GM12801 (cell line): ENCODE measurements at regions not wholly inside any gene's neighbourhood (a gene's known extent, or its start where the extent isn't known, plus 50 kb on each side); places are given as distances from the start of the nearest gene placed in this dataset.

Source experiments
- TF ChIP-seq, protein P1 (sequence below): IDR thresholded peaks from one replicate; pipeline ENCODE4 v1.5.1; 2011; ENCODE audit warnings: control low read depth; ENCODE audit not compliant: insufficient read length; ENCODE audit errors: extremely low read depth

DNA sequence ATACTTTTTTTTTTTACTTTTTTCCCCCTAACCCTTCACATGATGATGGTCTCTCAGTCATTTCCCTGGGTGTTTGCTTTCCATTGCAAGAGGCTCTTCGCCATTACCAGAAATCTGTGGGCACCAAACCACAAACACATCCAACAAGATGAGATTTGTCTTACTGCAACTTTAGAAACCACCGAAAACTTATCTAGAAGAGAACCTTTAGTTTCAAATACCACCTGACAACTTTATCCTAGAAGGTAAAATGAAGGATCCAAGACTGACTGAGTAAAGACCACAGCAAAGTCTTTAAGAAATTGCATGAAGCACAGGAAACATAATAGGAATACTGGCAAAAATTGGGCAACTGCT lies 363.3 kb upstream of the MBL2 start:
- TF ChIP-seq, protein P1, sequence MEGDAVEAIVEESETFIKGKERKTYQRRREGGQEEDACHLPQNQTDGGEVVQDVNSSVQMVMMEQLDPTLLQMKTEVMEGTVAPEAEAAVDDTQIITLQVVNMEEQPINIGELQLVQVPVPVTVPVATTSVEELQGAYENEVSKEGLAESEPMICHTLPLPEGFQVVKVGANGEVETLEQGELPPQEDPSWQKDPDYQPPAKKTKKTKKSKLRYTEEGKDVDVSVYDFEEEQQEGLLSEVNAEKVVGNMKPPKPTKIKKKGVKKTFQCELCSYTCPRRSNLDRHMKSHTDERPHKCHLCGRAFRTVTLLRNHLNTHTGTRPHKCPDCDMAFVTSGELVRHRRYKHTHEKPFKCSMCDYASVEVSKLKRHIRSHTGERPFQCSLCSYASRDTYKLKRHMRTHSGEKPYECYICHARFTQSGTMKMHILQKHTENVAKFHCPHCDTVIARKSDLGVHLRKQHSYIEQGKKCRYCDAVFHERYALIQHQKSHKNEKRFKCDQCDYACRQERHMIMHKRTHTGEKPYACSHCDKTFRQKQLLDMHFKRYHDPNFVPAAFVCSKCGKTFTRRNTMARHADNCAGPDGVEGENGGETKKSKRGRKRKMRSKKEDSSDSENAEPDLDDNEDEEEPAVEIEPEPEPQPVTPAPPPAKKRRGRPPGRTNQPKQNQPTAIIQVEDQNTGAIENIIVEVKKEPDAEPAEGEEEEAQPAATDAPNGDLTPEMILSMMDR = no peak

DNA sequence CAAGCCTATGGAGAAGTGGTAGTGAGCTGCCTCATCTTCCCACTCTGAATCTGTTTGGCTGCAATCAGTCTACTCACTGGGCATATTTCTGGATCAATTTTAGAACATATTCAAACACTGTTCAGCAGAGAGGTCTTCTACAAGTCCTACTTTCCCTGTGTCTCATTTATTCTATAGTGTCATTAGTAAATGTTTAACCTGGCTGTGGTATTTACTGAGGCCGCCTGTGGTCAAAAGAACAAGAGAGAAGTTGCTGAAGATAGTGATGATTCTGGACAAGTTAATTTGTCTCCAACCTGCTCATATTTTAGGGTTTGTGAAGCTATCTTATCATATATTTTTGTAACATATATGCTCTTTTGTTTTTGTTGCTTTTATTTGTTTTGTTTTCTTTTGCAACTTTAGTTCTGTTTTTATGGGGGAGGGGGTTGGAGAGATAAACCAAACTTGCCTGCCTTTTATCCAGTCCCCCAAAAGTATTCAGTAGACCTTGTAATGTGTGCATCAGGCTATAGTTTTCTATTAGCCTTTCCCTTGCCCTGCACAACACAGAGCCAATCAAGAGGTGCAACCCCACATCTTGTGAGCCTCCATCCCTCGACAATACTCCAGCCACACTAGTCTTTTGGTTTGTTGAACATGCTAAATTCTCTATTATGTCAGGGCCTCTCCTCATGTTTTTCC lies 362.8 kb upstream of the MBL2 start:
- TF ChIP-seq, protein P1 = no peak

DNA sequence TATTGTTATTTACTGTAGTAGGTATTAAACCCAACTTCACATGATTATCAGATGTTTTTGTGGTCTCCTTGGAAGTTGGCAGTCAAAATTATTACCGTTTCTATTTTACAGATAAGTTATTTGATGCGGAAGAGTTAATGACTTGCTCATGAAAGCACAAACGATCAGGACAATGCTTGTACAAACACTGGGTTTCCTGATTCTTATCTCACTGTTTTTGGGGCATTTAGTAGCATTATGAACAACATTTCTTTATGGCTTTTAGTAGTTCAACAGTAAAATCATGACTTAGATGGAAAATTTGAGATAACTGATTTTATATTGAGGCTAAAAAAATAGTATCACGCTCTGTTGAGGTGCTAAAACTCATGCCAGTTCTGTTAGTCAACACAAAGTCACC lies 361.5 kb upstream of the MBL2 start:
- TF ChIP-seq, protein P1 = no peak

DNA sequence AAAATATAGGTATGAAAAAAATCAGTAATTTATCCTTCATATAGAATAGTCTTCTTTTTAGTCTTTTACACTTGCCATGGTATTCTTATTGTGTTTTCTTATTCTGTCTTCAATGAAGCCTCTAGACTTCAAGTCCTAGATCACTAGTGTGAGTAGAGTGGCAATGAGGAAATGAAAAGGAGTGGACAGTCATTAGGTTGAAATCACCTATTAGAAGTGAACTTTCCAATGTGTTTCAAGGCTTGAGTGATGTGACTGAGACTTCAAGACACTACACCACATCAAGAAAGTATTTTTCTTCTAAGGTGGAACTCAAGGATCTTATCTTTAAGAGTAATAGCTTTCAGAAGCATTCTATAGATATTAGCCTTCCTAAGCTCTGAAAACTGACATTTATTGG lies 357.8 kb upstream of the MBL2 start:
- TF ChIP-seq, protein P1 = no peak

DNA sequence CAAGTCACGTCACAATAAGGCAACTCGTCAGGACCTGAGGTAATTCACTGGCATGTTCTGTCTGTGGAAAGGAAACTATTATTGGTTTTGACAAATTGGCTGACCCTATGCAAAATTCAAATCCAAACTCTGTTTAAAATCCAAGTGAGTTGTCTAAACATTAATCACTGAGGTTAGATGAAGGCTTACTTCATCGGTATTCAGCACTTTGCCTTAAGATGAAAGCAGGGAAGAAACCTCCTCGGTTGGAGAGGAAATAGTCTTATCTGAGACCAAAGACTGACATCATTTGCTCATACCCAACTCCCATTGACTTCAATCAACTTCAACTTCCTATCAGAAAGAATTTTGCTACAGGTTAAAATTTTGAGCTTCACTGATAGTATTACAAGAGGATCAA lies 355.1 kb upstream of the MBL2 start:
- TF ChIP-seq, protein P1 = no peak

DNA sequence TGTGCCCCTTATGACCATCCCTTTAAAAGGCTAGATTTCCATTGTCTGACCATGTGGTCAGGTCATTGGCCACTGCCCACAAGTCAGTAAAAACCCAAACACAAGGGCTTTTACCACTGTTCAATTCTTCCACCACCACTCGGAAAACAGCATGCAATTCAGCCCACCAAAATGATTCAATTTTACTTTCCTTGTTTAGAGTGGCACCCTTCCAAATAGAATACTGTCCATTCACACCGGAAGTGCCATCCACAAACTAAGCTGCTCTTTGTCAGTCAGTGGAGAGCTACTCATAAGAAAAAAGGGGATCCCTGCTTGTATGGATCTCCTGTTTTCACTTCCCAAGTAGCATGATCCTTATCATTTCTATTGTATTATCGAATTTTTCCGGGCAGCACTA lies 350.7 kb upstream of the MBL2 start:
- TF ChIP-seq, protein P1 = no peak

DNA sequence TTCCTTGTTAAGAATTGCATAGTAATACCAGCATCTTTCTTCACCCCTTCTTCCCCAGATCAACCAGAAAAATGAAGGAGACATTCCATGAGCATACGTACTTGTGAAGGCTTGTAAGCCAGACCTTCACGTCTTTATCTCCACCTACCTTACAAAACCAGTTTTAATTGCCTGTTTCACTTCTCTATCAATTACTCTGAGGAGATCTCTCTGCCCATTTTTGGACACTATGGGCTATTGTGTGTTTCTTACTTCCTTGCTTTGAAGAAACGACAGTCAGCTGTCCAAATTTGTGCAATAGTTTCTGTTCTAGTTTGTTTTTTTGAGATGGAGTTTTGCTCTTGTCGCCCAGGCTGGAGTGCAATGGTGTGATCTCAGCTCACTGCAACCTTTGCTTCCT lies 349.7 kb upstream of the MBL2 start:
- TF ChIP-seq, protein P1 = no peak
